ENCODE measurements at regions not wholly inside any gene's neighbourhood (a gene's known extent, or its start where the extent isn't known, plus 50 kb on each side); places are given as distances from the start of the nearest gene placed in this dataset.

- Histone ChIP-seq H3K9me3 (replicated peaks in 1 of 3) (no peaks in the 10 kb centered on the region), H3K27ac (no peak overlapping the region), H3K36me3 (replicated peaks in 1 of 2) (no peaks in the 10 kb centered on the region), H3K4me1 (replicated peaks in 1 of 2) (no peaks in the 10 kb centered on the region), H3K4me3 (no peak overlapping the region), H3K27me3 (no peaks in the 10 kb centered on the region)
- WGBS, 4 donors = 91 to 97% (median 95%) methylated on average over 3 of the region's 3 CpGs
- no peak for DNase-seq
- no peak for TF ChIP-seq CTCF (IDR thresholded peaks at IDR 0.05)
- intact Hi-C loops (cut with DNase I) = no loop called here
Measured at GRCh38 chr11:115802641-115803040, 298.4 kb upstream of the CADM1 start.

DNA sequence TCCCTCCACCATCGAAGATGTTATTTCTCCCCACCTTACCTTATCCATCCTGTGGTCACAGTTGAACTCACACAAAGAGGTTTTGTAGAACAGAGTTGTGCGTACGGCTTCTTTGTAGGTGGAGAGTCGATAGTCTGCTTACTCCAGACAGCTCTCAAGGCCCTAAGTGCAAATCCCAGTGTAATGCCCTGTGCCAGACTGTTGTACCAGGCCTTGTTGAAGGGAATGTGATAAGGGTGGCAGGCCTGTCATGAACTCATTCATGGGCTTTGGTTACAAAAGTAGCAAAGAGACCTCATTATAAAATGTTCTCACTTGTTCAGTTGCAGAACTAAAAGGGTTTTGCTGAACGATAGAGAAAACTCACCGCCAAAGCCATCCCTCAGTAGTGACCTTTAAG is 288.7 kb upstream of the CADM1 start:
- Histone ChIP-seq H3K27ac (no peak overlapping the region), H3K9me3 (replicated peaks in 1 of 3) (no peaks in the 10 kb centered on the region), H3K4me1 (replicated peaks in 1 of 2) (no peaks in the 10 kb centered on the region), H3K36me3 (replicated peaks in 1 of 2) (no peaks in the 10 kb centered on the region), H3K27me3 (no peaks in the 10 kb centered on the region), H3K4me3 (no peak overlapping the region)
- 86 to 90% (median 90%) methylated on average over 6 of the region's 6 CpGs for WGBS, 4 donors
- intact Hi-C loops (cut with DNase I) = no loop called here
- no peak for DNase-seq
- no peak for TF ChIP-seq CTCF (IDR thresholded peaks at IDR 0.05)
- TF ChIP-seq POLR2A (IDR thresholded peaks at IDR 0.05) = no peak

DNA sequence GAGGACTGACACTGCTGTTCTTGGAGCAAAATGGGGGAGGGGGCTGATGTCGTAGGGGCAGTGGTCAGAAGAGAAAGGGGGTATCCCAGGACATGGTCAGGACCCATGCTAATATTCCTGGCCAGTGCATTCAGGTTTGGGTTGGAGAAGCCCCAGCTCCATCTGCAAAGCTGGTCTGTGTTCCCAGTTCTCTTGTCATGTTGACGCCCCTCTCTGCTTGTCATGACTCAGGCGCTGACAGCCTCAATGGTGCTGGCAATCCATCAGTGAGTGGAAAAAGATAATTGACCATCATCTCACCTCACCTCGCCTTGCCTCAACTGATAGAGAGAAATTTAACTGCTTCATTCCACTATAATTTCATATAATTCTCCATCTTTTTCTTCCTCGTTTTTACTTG is 283.1 kb upstream of the CADM1 start:
- H3K4me3 ChIP-seq = no peak overlapping the region
- H3K36me3 ChIP-seq (replicated peaks in 1 of 2) = no peaks in the 10 kb centered on the region
- H3K9me3 ChIP-seq (replicated peaks in 1 of 3) = no peaks in the 10 kb centered on the region
- H3K27me3 ChIP-seq = no peaks in the 10 kb centered on the region
- TF ChIP-seq POLR2A (IDR thresholded peaks at IDR 0.05) (no peak), CTCF (IDR thresholded peaks at IDR 0.05) (no peak)
- H3K4me1 ChIP-seq (replicated peaks in 1 of 2) = peaks cover 6 to 10% of the 10 kb centered on the region in 2 donors
- 81 to 94% (median 86%) methylated on average over 5 of the region's 5 CpGs for WGBS, 4 donors
- intact Hi-C loops (cut with DNase I) = no loop called here
- H3K27ac ChIP-seq = no peak overlapping the region
- DNase-seq = no peak

DNA sequence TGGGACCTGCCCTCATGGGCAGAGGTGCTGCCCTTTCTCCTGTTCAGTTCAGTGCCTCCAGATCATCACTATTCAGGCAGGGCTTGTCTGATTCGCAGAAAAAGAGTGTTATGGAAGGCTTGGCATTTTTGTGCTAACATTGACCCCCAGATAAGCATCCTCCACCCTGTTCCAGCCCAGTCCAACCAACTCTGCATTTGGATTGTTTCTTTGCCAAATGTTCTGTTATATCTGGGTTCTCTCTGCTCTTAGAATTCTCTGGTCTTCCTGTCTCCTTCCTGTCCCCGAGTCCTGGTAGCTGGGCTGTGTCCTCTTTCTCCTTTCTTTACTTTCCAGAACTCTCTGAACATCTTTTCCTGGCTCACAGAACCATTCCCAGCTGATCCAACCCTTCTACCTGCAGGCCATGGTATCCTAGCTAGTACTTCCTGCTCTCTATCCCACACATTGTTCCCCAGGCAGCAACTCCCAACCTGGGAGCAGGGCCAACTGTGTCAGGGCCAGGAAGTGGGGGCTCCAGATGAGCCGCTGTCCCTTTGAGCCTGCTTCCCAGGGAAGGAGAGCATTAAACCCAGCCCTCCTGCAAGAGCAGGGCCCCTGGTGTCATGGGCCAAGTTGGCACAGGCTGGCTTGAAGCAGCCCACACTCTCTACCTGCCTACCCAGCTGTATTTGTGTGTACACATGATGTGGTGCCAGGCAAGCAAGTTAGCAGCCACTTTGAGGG is 280.7 kb upstream of the CADM1 start:
- H3K27ac ChIP-seq = peak overlapping the region in 1 of 5 donors; percentile 40
- no peaks in the 10 kb centered on the region for H3K9me3 ChIP-seq (replicated peaks in 1 of 3)
- peak; percentile 33 to 67 (median 45) for DNase-seq
- intact Hi-C loops (cut with DNase I) = no loop called here
- TF ChIP-seq CTCF (IDR thresholded peaks at IDR 0.05) = no peak
- TF ChIP-seq POLR2A (IDR thresholded peaks at IDR 0.05) = no peak
- H3K4me3 ChIP-seq = no peak overlapping the region
- H3K36me3 ChIP-seq (replicated peaks in 1 of 2) = no peaks in the 10 kb centered on the region
- whole genome bisulfite sequencing, 4 donors = 27 to 38% (median 33%) methylated on average over 3 of the region's 3 CpGs
- H3K4me1 ChIP-seq (replicated peaks in 1 of 2) = peaks cover 6 to 10% of the 10 kb centered on the region in 2 donors
- no peaks in the 10 kb centered on the region for H3K27me3 ChIP-seq
